ENCODE measurements at regions not wholly inside any gene's neighbourhood (a gene's known extent, or its start where the extent isn't known, plus 50 kb on each side); places are given as distances from the start of the nearest gene placed in this dataset.

- CTCF ChIA-PET = no interaction called here
- H3K36me3 ChIP-seq (ENCODE audit: insufficient read depth, low read length) = no peaks in the 10 kb centered on the region
- no peaks in the 10 kb centered on the region for H3K4me1 ChIP-seq (ENCODE audit: insufficient read depth, low read length)
- Mint-ChIP-seq H3K27ac (no peak overlapping the region), H3K4me1 (ENCODE audit: low read depth) (no peaks in the 10 kb centered on the region), H3K27me3 (no peaks in the 10 kb centered on the region), H3K4me3 (no peak overlapping the region), H3K36me3 (ENCODE audit: low read depth) (no peaks in the 10 kb centered on the region), H3K9me3 (peaks cover 23% of the 10 kb centered on the region)
- DNase-seq (no peak), ATAC-seq (ENCODE audit: poor library complexity) (no peak)
- no peak for TF ChIP-seq CTCF (IDR thresholded peaks at IDR 0.05)
- peaks cover 0 to 5% of the 10 kb centered on the region in 2 experiments for H3K9me3 ChIP-seq (ENCODE audit: control insufficient read depth in 1 of 2, insufficient read depth in 1 of 2, low read length in 2 of 2)
- POLR2A ChIA-PET = no interaction called here
- intact Hi-C loops (cut with DNase I, micrococcal nuclease) = no loop called here
- no peak overlapping the region for H3K27ac ChIP-seq (ENCODE audit: low read depth in 1 of 2, low read length in 2 of 2)
- no peak overlapping the region for H3K4me3 ChIP-seq (ENCODE audit: low read length)
- no peaks in the 10 kb centered on the region for H3K27me3 ChIP-seq (ENCODE audit: control insufficient read depth in 1 of 2, insufficient read depth in 2 of 2, low read length in 2 of 2)
These were observed 1201.8 kb upstream of the EPHA6 start for GRCh38 chr3:95612611-95613010.

- TF ChIP-seq CTCF (IDR thresholded peaks at IDR 0.05) = no peak
- no peak overlapping the region for H3K27ac ChIP-seq (ENCODE audit: low read depth in 1 of 2, low read length in 2 of 2)
- CTCF ChIA-PET = no interaction called here
- no peaks in the 10 kb centered on the region for H3K4me1 ChIP-seq (ENCODE audit: insufficient read depth, low read length)
- POLR2A ChIA-PET = no interaction called here
- ATAC-seq (ENCODE audit: poor library complexity) = no peak
- Mint-ChIP-seq H3K27me3 (no peaks in the 10 kb centered on the region), H3K36me3 (ENCODE audit: low read depth) (no peaks in the 10 kb centered on the region), H3K9me3 (peaks cover 22% of the 10 kb centered on the region), H3K27ac (no peak overlapping the region), H3K4me1 (ENCODE audit: low read depth) (no peaks in the 10 kb centered on the region), H3K4me3 (no peak overlapping the region)
- no peaks in the 10 kb centered on the region for H3K9me3 ChIP-seq (ENCODE audit: control insufficient read depth in 1 of 2, insufficient read depth in 1 of 2, low read length in 2 of 2)
- no peaks in the 10 kb centered on the region for H3K27me3 ChIP-seq (ENCODE audit: control insufficient read depth in 1 of 2, insufficient read depth in 2 of 2, low read length in 2 of 2)
- no peak for DNase-seq
- H3K4me3 ChIP-seq (ENCODE audit: low read length) = no peak overlapping the region
- no peaks in the 10 kb centered on the region for H3K36me3 ChIP-seq (ENCODE audit: insufficient read depth, low read length)
- intact Hi-C loops (cut with DNase I, micrococcal nuclease) = no loop called here
These were observed 1200.4 kb upstream of the EPHA6 start for GRCh38 chr3:95613993-95614392.

GRCh38 chr3:95615592-95616310 is 1198.6 kb upstream of the EPHA6 start:
- no peak for TF ChIP-seq CTCF (IDR thresholded peaks at IDR 0.05)
- CTCF ChIA-PET = interaction anchor here (1.1 kb wide), 1 partner anchor 23 kb away, joined by 4 read pairs; no protein-coding TSS in a partner anchor

More at GRCh38 chr3:95615592-95616310, 1198.6 kb upstream of the EPHA6 start:
- no peaks in the 10 kb centered on the region for H3K4me1 Mint-ChIP-seq (ENCODE audit: low read depth)
- H3K4me3 Mint-ChIP-seq = no peak overlapping the region
- no peak overlapping the region for H3K4me3 ChIP-seq (ENCODE audit: low read length)
- intact Hi-C loops (cut with DNase I, micrococcal nuclease) = no loop called here
- no peaks in the 10 kb centered on the region for H3K27me3 ChIP-seq (ENCODE audit: control insufficient read depth in 1 of 2, insufficient read depth in 2 of 2, low read length in 2 of 2)
- no peaks in the 10 kb centered on the region for H3K36me3 Mint-ChIP-seq (ENCODE audit: low read depth)
- H3K9me3 Mint-ChIP-seq = peaks cover 14% of the 10 kb centered on the region
- no peaks in the 10 kb centered on the region for H3K4me1 ChIP-seq (ENCODE audit: insufficient read depth, low read length)
- H3K36me3 ChIP-seq (ENCODE audit: insufficient read depth, low read length) = no peaks in the 10 kb centered on the region
- POLR2A ChIA-PET = no interaction called here
- H3K27ac ChIP-seq (ENCODE audit: low read depth in 1 of 2, low read length in 2 of 2) = no peak overlapping the region
- no peak overlapping the region for H3K27ac Mint-ChIP-seq
- H3K9me3 ChIP-seq (ENCODE audit: control insufficient read depth in 1 of 2, insufficient read depth in 1 of 2, low read length in 2 of 2) = no peaks in the 10 kb centered on the region
- no peak for DNase-seq
- no peaks in the 10 kb centered on the region for H3K27me3 Mint-ChIP-seq
- no peak for ATAC-seq (ENCODE audit: poor library complexity)
